ENCODE measurements at regions not wholly inside any gene's neighbourhood (a gene's known extent, or its start where the extent isn't known, plus 50 kb on each side); places are given as distances from the start of the nearest gene placed in this dataset.

- 0 out of 2 replicates have a peak, but pooled peaks cover 4% of the 10 kb centered on the region for H3K4me1 ChIP-seq (ENCODE audit: insufficient read depth, low read length)
- H3K9ac ChIP-seq (ENCODE audit: low read depth, low read length) = no peak overlapping the region
These were observed 1703.3 kb upstream of the SLC10A2 start for GRCh38 chr13:104769545-104769944.

GRCh38 chr13:104766319-104766718 lies 1700.1 kb upstream of the SLC10A2 start:
- 0 out of 2 replicates have a peak, but pooled peaks cover 2% of the 10 kb centered on the region for H3K9me3 ChIP-seq (ENCODE audit: control insufficient read depth, insufficient read depth, low read length)
- H3K9ac ChIP-seq (ENCODE audit: low read depth, low read length) = no peak overlapping the region
- no peaks in the 10 kb centered on the region for H3K4me1 ChIP-seq (ENCODE audit: insufficient read depth, low read length)
- no peaks in the 10 kb centered on the region for H3K36me3 ChIP-seq (ENCODE audit: insufficient read depth, low read length)

More at GRCh38 chr13:104769545-104769944, 1703.3 kb upstream of the SLC10A2 start:
- H3K9me3 ChIP-seq (ENCODE audit: control insufficient read depth, insufficient read depth, low read length) = 0 out of 2 replicates have a peak, but pooled peaks cover 2% of the 10 kb centered on the region
- no peaks in the 10 kb centered on the region for H3K36me3 ChIP-seq (ENCODE audit: insufficient read depth, low read length)

GRCh38 chr13:104764600-104764999 lies 1698.4 kb upstream of the SLC10A2 start:
- Histone ChIP-seq H3K36me3 (ENCODE audit: insufficient read depth, low read length) (no peaks in the 10 kb centered on the region), H3K9me3 (ENCODE audit: control insufficient read depth, insufficient read depth, low read length) (0 out of 2 replicates have a peak, but pooled peaks cover 2% of the 10 kb centered on the region), H3K4me1 (ENCODE audit: insufficient read depth, low read length) (no peaks in the 10 kb centered on the region), H3K9ac (ENCODE audit: low read depth, low read length) (no peak overlapping the region)

GRCh38 chr13:104759069-104759468 lies 1692.9 kb upstream of the SLC10A2 start:
- H3K4me1 ChIP-seq (ENCODE audit: insufficient read depth, low read length) = no peaks in the 10 kb centered on the region
- H3K9ac ChIP-seq (ENCODE audit: low read depth, low read length) = no peak overlapping the region
- no peaks in the 10 kb centered on the region for H3K36me3 ChIP-seq (ENCODE audit: insufficient read depth, low read length)
- H3K9me3 ChIP-seq (ENCODE audit: control insufficient read depth, insufficient read depth, low read length) = no peaks in the 10 kb centered on the region

- Histone ChIP-seq H3K36me3 (ENCODE audit: insufficient read depth, low read length) (no peaks in the 10 kb centered on the region), H3K4me1 (ENCODE audit: insufficient read depth, low read length) (no peaks in the 10 kb centered on the region), H3K9ac (ENCODE audit: low read depth, low read length) (no peak overlapping the region), H3K9me3 (ENCODE audit: control insufficient read depth, insufficient read depth, low read length) (no peaks in the 10 kb centered on the region)
These were observed 1691.5 kb upstream of the SLC10A2 start for GRCh38 chr13:104757712-104758111.

- no peaks in the 10 kb centered on the region for H3K4me1 ChIP-seq (ENCODE audit: insufficient read depth, low read length)
- H3K9me3 ChIP-seq (ENCODE audit: control insufficient read depth, insufficient read depth, low read length) = no peaks in the 10 kb centered on the region
- no peaks in the 10 kb centered on the region for H3K36me3 ChIP-seq (ENCODE audit: insufficient read depth, low read length)
- H3K9ac ChIP-seq (ENCODE audit: low read depth, low read length) = no peak overlapping the region
These were observed 1684.2 kb upstream of the SLC10A2 start for GRCh38 chr13:104750377-104750776.

GRCh38 chr13:104740641-104741222 lies 1674.5 kb upstream of the SLC10A2 start:
- H3K9me3 ChIP-seq (ENCODE audit: control insufficient read depth, insufficient read depth, low read length) = no peaks in the 10 kb centered on the region
- no peaks in the 10 kb centered on the region for H3K36me3 ChIP-seq (ENCODE audit: insufficient read depth, low read length)
- no peaks in the 10 kb centered on the region for H3K4me1 ChIP-seq (ENCODE audit: insufficient read depth, low read length)
- no peak overlapping the region for H3K9ac ChIP-seq (ENCODE audit: low read depth, low read length)

- Histone ChIP-seq H3K36me3 (ENCODE audit: insufficient read depth, low read length) (no peaks in the 10 kb centered on the region), H3K9me3 (ENCODE audit: control insufficient read depth, insufficient read depth, low read length) (no peaks in the 10 kb centered on the region), H3K4me1 (ENCODE audit: insufficient read depth, low read length) (no peaks in the 10 kb centered on the region), H3K9ac (ENCODE audit: low read depth, low read length) (no peak overlapping the region)
These were observed 1671.5 kb upstream of the SLC10A2 start for GRCh38 chr13:104737713-104738112.

- Histone ChIP-seq H3K9ac (ENCODE audit: low read depth, low read length) (no peak overlapping the region), H3K36me3 (ENCODE audit: insufficient read depth, low read length) (no peaks in the 10 kb centered on the region), H3K4me1 (ENCODE audit: insufficient read depth, low read length) (no peaks in the 10 kb centered on the region), H3K9me3 (ENCODE audit: control insufficient read depth, insufficient read depth, low read length) (no peaks in the 10 kb centered on the region)
These were observed 1667.2 kb upstream of the SLC10A2 start for GRCh38 chr13:104733427-104733826.

GRCh38 chr13:104715111-104715510 lies 1648.9 kb upstream of the SLC10A2 start:
- H3K9ac ChIP-seq (ENCODE audit: low read depth, low read length) = no peak overlapping the region
- no peaks in the 10 kb centered on the region for H3K36me3 ChIP-seq (ENCODE audit: insufficient read depth, low read length)
- H3K4me1 ChIP-seq (ENCODE audit: insufficient read depth, low read length) = no peaks in the 10 kb centered on the region
- peaks cover 5% of the 10 kb centered on the region for H3K9me3 ChIP-seq (ENCODE audit: control insufficient read depth, insufficient read depth, low read length)

GRCh38 chr13:104705031-104705750 lies 1639.0 kb upstream of the SLC10A2 start:
- H3K9me3 ChIP-seq (ENCODE audit: control insufficient read depth, insufficient read depth, low read length) = no peaks in the 10 kb centered on the region

GRCh38 chr13:104701591-104701990 lies 1635.4 kb upstream of the SLC10A2 start:
- Histone ChIP-seq H3K9me3 (ENCODE audit: control insufficient read depth, insufficient read depth, low read length) (no peaks in the 10 kb centered on the region), H3K9ac (ENCODE audit: low read depth, low read length) (no peak overlapping the region), H3K4me1 (ENCODE audit: insufficient read depth, low read length) (no peaks in the 10 kb centered on the region), H3K36me3 (ENCODE audit: insufficient read depth, low read length) (no peaks in the 10 kb centered on the region)

More at GRCh38 chr13:104705031-104705750, 1639.0 kb upstream of the SLC10A2 start:
- Histone ChIP-seq H3K36me3 (ENCODE audit: insufficient read depth, low read length) (no peaks in the 10 kb centered on the region), H3K9ac (ENCODE audit: low read depth, low read length) (no peak overlapping the region), H3K4me1 (ENCODE audit: insufficient read depth, low read length) (no peaks in the 10 kb centered on the region)

- H3K36me3 ChIP-seq (ENCODE audit: insufficient read depth, low read length) = no peaks in the 10 kb centered on the region
- no peaks in the 10 kb centered on the region for H3K9me3 ChIP-seq (ENCODE audit: control insufficient read depth, insufficient read depth, low read length)
- no peaks in the 10 kb centered on the region for H3K4me1 ChIP-seq (ENCODE audit: insufficient read depth, low read length)
- no peak overlapping the region for H3K9ac ChIP-seq (ENCODE audit: low read depth, low read length)
These were observed 1628.2 kb upstream of the SLC10A2 start for GRCh38 chr13:104694397-104694796.

GRCh38 chr13:104693126-104693525 lies 1626.9 kb upstream of the SLC10A2 start:
- no peaks in the 10 kb centered on the region for H3K4me1 ChIP-seq (ENCODE audit: insufficient read depth, low read length)
- no peaks in the 10 kb centered on the region for H3K9me3 ChIP-seq (ENCODE audit: control insufficient read depth, insufficient read depth, low read length)
- H3K9ac ChIP-seq (ENCODE audit: low read depth, low read length) = no peak overlapping the region
- no peaks in the 10 kb centered on the region for H3K36me3 ChIP-seq (ENCODE audit: insufficient read depth, low read length)
